Brain microvascular endothelial cell (primary cell): ENCODE measurements at regions not wholly inside any gene's neighbourhood (a gene's known extent, or its start where the extent isn't known, plus 50 kb on each side); places are given as distances from the start of the nearest gene placed in this dataset.

Source experiments
- DNase-seq: peaks from one replicate; pipeline ENCODE4 v3.0.0-alpha.2; 2020
- H3K27ac ChIP-seq: fragments of 250-450 bp; sonication (Bioruptor Pico); 2 replicates; pipeline ENCODE4 v1.5.1; 2020; ENCODE audit warnings: mild to moderate bottlenecking, moderate library complexity
- H3K27me3 ChIP-seq: fragments of 250-450 bp; sonication (Bioruptor Pico); replicated peaks from 2 replicates; pipeline ENCODE4 v1.5.1; 2020; ENCODE audit warnings: mild to moderate bottlenecking
- H3K36me3 ChIP-seq: fragments of 250-450 bp; sonication (Bioruptor Pico); replicated peaks from 2 replicates; pipeline ENCODE4 v1.5.1; 2020; ENCODE audit warnings: mild to moderate bottlenecking
- H3K4me3 ChIP-seq: 2 replicates; pipeline ENCODE4 v1.5.1; 2011; ENCODE audit warnings: low read depth, mild to moderate bottlenecking, control low read depth, low read length, moderate library complexity
- CTCF ChIP-seq: IDR thresholded peaks from 2 replicates; pipeline ENCODE4 v1.5.1; 2011; ENCODE audit warnings: low read depth, mild to moderate bottlenecking, moderate library complexity, low read length, control low read depth, inconsistent platforms; ENCODE audit errors: missing control alignments
- in situ Hi-C: cut with HindIII; loops from 2 replicates; pipeline ENCODE4 v1.10.0; 2017; ENCODE audit warnings: low sequenced_read_pairs, low pct_ligation_motif_present

- Histone ChIP-seq H3K27me3 (no peaks in the 10 kb centered on the region), H3K27ac (no peak overlapping the region), H3K4me3 (no peak overlapping the region), H3K36me3 (no peaks in the 10 kb centered on the region)
- DNase-seq, result no peak
- in situ Hi-C loops, result no loop called here
- TF ChIP-seq CTCF, result no peak
Observed at GRCh38 chr21:29246614-29247013, 52.1 kb upstream of the BACH1 start.

- no peak for DNase-seq
- no peak for TF ChIP-seq CTCF
- Histone ChIP-seq H3K27ac (no peak overlapping the region), H3K36me3 (no peaks in the 10 kb centered on the region), H3K4me3 (no peak overlapping the region), H3K27me3 (no peaks in the 10 kb centered on the region)
- in situ Hi-C loops, result no loop called here
Observed at GRCh38 chr21:29248124-29248523, 50.6 kb upstream of the BACH1 start.
